ENCODE measurements at regions not wholly inside any gene's neighbourhood (a gene's known extent, or its start where the extent isn't known, plus 50 kb on each side); places are given as distances from the start of the nearest gene placed in this dataset.

- no peak for DNase-seq (ENCODE audit: low spot score)
- Histone ChIP-seq H3K27me3 (ENCODE audit: control insufficient read depth in 4 of 4, insufficient read depth in 4 of 4, low read length in 3 of 4) (no peaks in the 10 kb centered on the region), H3K36me3 (ENCODE audit: control insufficient read depth in 4 of 4, insufficient read depth in 3 of 4, low read depth in 1 of 4, low read length in 3 of 4) (no peaks in the 10 kb centered on the region), H3K4me3 (ENCODE audit: low read depth in 1 of 3, low read length in 3 of 3) (no peak overlapping the region), H3K4me1 (ENCODE audit: control insufficient read depth in 4 of 4, insufficient read depth in 4 of 4, low read length in 3 of 4) (no peaks in the 10 kb centered on the region), H3K9ac (ENCODE audit: low read depth in 1 of 2, low read length in 2 of 2) (no peak overlapping the region), H3K9me3 (ENCODE audit: control insufficient read depth in 4 of 4, low read length in 3 of 4) (no peaks in the 10 kb centered on the region), H3K27ac (ENCODE audit: low read depth in 1 of 2, low read length in 2 of 2) (no peak overlapping the region)
- TF ChIP-seq YY1 (IDR thresholded peaks at IDR 0.05), result no peak
- TF ChIP-seq ZBTB33 (IDR thresholded peaks at IDR 0.05), result no peak
- no peak for TF ChIP-seq FOXA1 (IDR thresholded peaks at IDR 0.05)
- no peak for TF ChIP-seq CTCF (IDR thresholded peaks at IDR 0.05; ENCODE audit: low read depth, low read length, missing input control)
- no peak for TF ChIP-seq REST (IDR thresholded peaks at IDR 0.05)
- no peak for TF ChIP-seq RXRA (IDR thresholded peaks at IDR 0.05)
- TF ChIP-seq JUND (IDR thresholded peaks at IDR 0.05), result no peak
- no peak for TF ChIP-seq FOXA2 (IDR thresholded peaks at IDR 0.05)
- no peak for TF ChIP-seq EGR1 (IDR thresholded peaks at IDR 0.05; ENCODE audit: low read depth in 2 of 2)
- no peak for TF ChIP-seq HNF4A (conservative IDR thresholded peaks at IDR 0.05)
- WGBS, result 30% methylated on average over 1 of the region's 1 CpG
These were observed 209.5 kb downstream of the UBE2E3 start for GRCh38 chr2:181189951-181190350.

GRCh38 chr2:181190711-181191110 is 210.3 kb downstream of the UBE2E3 start:
- no peak for DNase-seq (ENCODE audit: low spot score)
- Histone ChIP-seq H3K27me3 (ENCODE audit: control insufficient read depth in 4 of 4, insufficient read depth in 4 of 4, low read length in 3 of 4) (no peaks in the 10 kb centered on the region), H3K36me3 (ENCODE audit: control insufficient read depth in 4 of 4, insufficient read depth in 3 of 4, low read depth in 1 of 4, low read length in 3 of 4) (no peaks in the 10 kb centered on the region), H3K9ac (ENCODE audit: low read depth in 1 of 2, low read length in 2 of 2) (no peak overlapping the region), H3K4me1 (ENCODE audit: control insufficient read depth in 4 of 4, insufficient read depth in 4 of 4, low read length in 3 of 4) (no peaks in the 10 kb centered on the region), H3K9me3 (ENCODE audit: control insufficient read depth in 4 of 4, low read length in 3 of 4) (no peaks in the 10 kb centered on the region), H3K27ac (ENCODE audit: low read depth in 1 of 2, low read length in 2 of 2) (no peak overlapping the region), H3K4me3 (ENCODE audit: low read depth in 1 of 3, low read length in 3 of 3) (no peak overlapping the region)
- 26% methylated on average over 1 of the region's 1 CpG for WGBS
- TF ChIP-seq HNF4G (IDR thresholded peaks at IDR 0.05), result no peak
- TF ChIP-seq REST (IDR thresholded peaks at IDR 0.05), result no peak
- no peak for TF ChIP-seq MAX (IDR thresholded peaks at IDR 0.05)
- no peak for TF ChIP-seq ZBTB33 (IDR thresholded peaks at IDR 0.05)
- no peak for TF ChIP-seq GABPA (IDR thresholded peaks at IDR 0.05 in 1 of 2, conservative IDR thresholded peaks at IDR 0.05 in 1 of 2)
- no peak for TF ChIP-seq SP1 (IDR thresholded peaks at IDR 0.05)
- no peak for TF ChIP-seq RAD21 (IDR thresholded peaks at IDR 0.05)
- no peak for TF ChIP-seq CTCF (IDR thresholded peaks at IDR 0.05; ENCODE audit: low read depth, low read length, missing input control)
- TF ChIP-seq FOXA2 (IDR thresholded peaks at IDR 0.05), result no peak
- TF ChIP-seq FOXA1 (IDR thresholded peaks at IDR 0.05), result no peak
- no peak for TF ChIP-seq JUND (IDR thresholded peaks at IDR 0.05)
- no peak for TF ChIP-seq YY1 (IDR thresholded peaks at IDR 0.05)
